BJ (cell line): ENCODE measurements at regions not wholly inside any gene's neighbourhood (a gene's known extent, or its start where the extent isn't known, plus 50 kb on each side); places are given as distances from the start of the nearest gene placed in this dataset.

Experiments
- CTCF ChIA-PET: fragments of 350-600 bp; formaldehyde crosslinking; extraction: SDS; loops from one replicate; lab custom pipeline; 2021; ENCODE audit warnings: antibody characterized with exemption, inconsistent platforms; lab: Yijun Ruan, JAX
- POLR2A ChIA-PET: fragments of 300-600 bp; sonication (Branson Sonifier 250); formaldehyde crosslinking; extraction: SDS; loops from one replicate; lab custom pipeline; 2021; ENCODE audit warnings: antibody characterized with exemption; lab: Charles Lee
- DNase-seq: peaks from one replicate; pipeline ENCODE4 v3.0.0-alpha.2; 2011; ENCODE audit warnings: low read depth
- H3K27me3 ChIP-seq: 2 replicates; pipeline ENCODE4 v1.6.0; 2011; ENCODE audit warnings: low read length; ENCODE audit not compliant: control insufficient read depth, insufficient read depth
- H3K36me3 ChIP-seq: 2 replicates; pipeline ENCODE4 v1.5.1; 2011; ENCODE audit warnings: low read length; ENCODE audit not compliant: control insufficient read depth, insufficient read depth
- H3K4me3 ChIP-seq: 2 replicates; pipeline ENCODE4 v1.5.1; 2011; ENCODE audit warnings: low read depth, mild to moderate bottlenecking, control low read depth, low read length
- TF ChIP-seq, protein P1 (sequence below): IDR thresholded peaks from 2 replicates; pipeline ENCODE4 v1.5.1; 2011; ENCODE audit warnings: low read depth, mild to moderate bottlenecking, control low read depth, inconsistent platforms, low read length, moderate library complexity; ENCODE audit not compliant: insufficient read depth

DNA sequence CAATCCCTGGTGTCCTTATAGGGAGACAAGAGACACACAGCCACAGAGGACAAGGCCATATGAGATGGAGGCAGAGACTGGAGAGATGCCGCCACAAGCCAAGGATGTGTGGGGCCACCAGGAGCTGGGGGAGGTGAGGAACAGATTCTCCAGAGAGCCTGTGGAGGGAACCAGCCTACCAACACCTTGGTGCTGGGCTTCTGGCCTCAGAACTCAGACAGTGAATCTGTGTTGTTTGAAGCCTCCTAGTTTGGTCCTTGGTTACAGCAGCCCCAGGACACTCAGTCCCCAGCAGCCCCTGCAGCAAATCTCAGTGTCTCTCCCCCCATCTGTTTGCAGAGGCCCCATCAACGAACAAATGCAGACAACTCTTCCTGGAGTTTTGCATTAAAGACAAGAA, 73.2 kb upstream of the BHLHE23 start:
- DNase-seq, result no peak
- H3K36me3 ChIP-seq, result no peaks in the 10 kb centered on the region
- TF ChIP-seq, protein P1, sequence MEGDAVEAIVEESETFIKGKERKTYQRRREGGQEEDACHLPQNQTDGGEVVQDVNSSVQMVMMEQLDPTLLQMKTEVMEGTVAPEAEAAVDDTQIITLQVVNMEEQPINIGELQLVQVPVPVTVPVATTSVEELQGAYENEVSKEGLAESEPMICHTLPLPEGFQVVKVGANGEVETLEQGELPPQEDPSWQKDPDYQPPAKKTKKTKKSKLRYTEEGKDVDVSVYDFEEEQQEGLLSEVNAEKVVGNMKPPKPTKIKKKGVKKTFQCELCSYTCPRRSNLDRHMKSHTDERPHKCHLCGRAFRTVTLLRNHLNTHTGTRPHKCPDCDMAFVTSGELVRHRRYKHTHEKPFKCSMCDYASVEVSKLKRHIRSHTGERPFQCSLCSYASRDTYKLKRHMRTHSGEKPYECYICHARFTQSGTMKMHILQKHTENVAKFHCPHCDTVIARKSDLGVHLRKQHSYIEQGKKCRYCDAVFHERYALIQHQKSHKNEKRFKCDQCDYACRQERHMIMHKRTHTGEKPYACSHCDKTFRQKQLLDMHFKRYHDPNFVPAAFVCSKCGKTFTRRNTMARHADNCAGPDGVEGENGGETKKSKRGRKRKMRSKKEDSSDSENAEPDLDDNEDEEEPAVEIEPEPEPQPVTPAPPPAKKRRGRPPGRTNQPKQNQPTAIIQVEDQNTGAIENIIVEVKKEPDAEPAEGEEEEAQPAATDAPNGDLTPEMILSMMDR, result no peak
- ChIA-PET CTCF (no interaction called here), POLR2A (no interaction called here)
- H3K27me3 ChIP-seq, result no peaks in the 10 kb centered on the region
- no peak overlapping the region for H3K4me3 ChIP-seq

DNA sequence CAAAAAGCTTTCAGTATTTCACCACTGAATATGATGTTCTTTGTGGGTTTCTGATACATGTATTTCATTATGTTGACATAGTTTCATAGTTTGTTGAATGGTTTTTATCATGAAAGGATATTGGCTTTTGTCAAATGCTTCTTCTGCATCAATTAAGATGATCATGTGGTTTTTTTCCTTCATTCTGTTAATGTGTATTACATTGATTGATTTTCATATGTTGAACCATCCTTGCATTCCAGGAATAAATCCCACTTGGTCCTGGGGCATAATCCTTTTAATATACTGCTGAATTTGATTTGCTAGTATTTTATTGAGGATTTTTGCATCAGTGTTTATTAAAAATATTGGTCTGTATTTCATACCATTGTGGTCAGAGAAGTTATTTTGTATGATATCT, 70.9 kb upstream of the BHLHE23 start:
- ChIA-PET POLR2A (no interaction called here), CTCF (no interaction called here)
- no peak overlapping the region for H3K4me3 ChIP-seq
- H3K27me3 ChIP-seq, result peaks cover 4% of the 10 kb centered on the region
- DNase-seq, result no peak
- TF ChIP-seq, protein P1, result no peak
- H3K36me3 ChIP-seq, result no peaks in the 10 kb centered on the region

DNA sequence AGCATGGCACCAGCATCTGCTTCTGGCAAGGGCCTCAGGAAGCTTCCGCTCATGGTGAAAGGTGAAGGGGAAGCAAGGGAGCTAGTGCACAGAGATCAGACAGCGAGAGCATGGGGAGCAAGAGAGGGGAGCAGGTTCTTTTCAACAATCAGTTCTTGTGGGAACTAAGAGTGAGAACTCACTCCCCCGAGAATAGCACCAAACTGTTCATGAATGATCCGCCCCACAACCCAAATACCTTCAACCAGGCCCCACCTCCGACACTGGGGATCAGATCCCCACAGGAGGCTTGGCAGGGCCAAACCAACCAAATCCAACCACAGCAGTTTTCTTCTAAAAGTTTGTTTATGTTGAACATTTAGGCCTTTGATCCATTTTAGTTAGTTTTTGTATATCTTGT, 69.7 kb upstream of the BHLHE23 start:
- Histone ChIP-seq H3K36me3 (no peaks in the 10 kb centered on the region), H3K27me3 (peaks cover 4% of the 10 kb centered on the region), H3K4me3 (no peak overlapping the region)
- POLR2A ChIA-PET, result no interaction called here
- CTCF ChIA-PET, result interaction anchor here (1.4 kb wide), 1 partner anchor 21 kb away, joined by 4 read pairs; no protein-coding TSS in a partner anchor
- no peak for DNase-seq
- TF ChIP-seq, protein P1, result no peak

DNA sequence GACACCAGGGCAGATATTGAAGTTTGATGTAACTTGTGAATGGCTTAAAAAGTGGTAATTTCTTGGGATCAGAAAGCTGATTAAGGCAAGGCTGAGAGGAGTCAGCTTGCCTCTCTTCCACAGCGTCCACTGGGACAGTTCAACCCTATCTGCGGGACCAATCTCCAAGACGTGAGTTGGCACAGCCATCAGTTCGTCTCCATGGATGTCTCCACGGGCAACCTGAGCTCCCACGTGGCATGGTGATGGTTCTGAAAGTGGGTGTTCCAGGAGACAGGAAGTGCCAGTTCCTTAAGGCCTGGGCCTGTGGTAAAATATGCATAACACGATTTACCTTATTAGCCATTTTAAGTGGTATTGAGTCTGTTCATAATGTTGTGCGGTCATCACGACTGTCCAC, 67.9 kb upstream of the BHLHE23 start:
- ChIA-PET POLR2A (no interaction called here), CTCF (no interaction called here)
- no peak for DNase-seq
- Histone ChIP-seq H3K4me3 (no peak overlapping the region), H3K36me3 (no peaks in the 10 kb centered on the region), H3K27me3 (peaks cover 4% of the 10 kb centered on the region)
- TF ChIP-seq, protein P1, result no peak

DNA sequence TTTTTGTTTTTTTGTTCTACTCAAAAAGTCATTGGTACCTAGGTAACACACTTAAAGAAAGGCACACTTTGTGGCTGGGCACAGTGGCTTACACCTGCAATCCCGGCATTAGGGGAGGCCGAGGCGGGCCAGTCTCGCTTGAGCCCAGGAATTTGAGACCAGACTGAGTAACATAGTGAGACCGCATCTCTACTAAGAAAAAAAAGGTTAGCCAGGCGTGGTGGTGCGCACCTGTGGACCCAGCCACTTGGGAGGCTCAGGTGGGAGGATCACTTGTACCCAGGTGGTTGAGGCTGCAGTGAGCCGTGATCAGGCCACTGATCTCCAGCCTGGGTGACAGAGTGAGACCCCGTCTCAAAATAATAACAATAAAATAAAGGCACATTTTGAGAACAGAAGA, 67.4 kb upstream of the BHLHE23 start:
- POLR2A ChIA-PET, result no interaction called here
- DNase-seq, result no peak
- CTCF ChIA-PET, result interaction anchor here (0.9 kb wide), 1 partner anchor 18 kb away, joined by 3 read pairs; no protein-coding TSS in a partner anchor

More for the DNA sequence above, 67.4 kb upstream of the BHLHE23 start:
- Histone ChIP-seq H3K4me3 (no peak overlapping the region), H3K36me3 (no peaks in the 10 kb centered on the region), H3K27me3 (peaks cover 4% of the 10 kb centered on the region)
- TF ChIP-seq, protein P1, result no peak
